A673 (cell line): ENCODE measurements at regions not wholly inside any gene's neighbourhood (a gene's known extent, or its start where the extent isn't known, plus 50 kb on each side); places are given as distances from the start of the nearest gene placed in this dataset.

Experiments
- BruUV-seq: library from RNA; stranded (reverse); fragments of 400-500 nt; replicated peaks from 2 replicates; lab custom pipeline; 2021; lab: Mats Ljungman, UMichigan
- CTCF ChIA-PET: fragments of 300-600 bp; sonication (Branson Sonifier 250); formaldehyde crosslinking; loops from one replicate; lab custom pipeline; 2022; ENCODE audit warnings: antibody characterized with exemption; lab: Charles Lee
- POLR2A ChIA-PET: fragments of 300-600 bp; sonication (Branson Sonifier 250); formaldehyde crosslinking; loops from one replicate; lab custom pipeline; 2022; ENCODE audit warnings: antibody characterized with exemption; ENCODE audit not compliant: low non-redundant PET; lab: Charles Lee
- DNase-seq: peaks from one replicate; pipeline ENCODE4 v3.0.0-alpha.2; 2015; ENCODE audit warnings: low spot score
- H3K27ac ChIP-seq: fragments of 200-600 bp; sonication (generic); 2 replicates; pipeline ENCODE4 v1.5.1; 2016; ENCODE audit warnings: mixed run types, low read depth, mild to moderate bottlenecking, mixed read lengths, antibody characterized with exemption, low read length; ENCODE audit not compliant: poor library complexity, severe bottlenecking
- H3K27me3 ChIP-seq: fragments of 200-600 bp; sonication (generic); replicated peaks from 2 replicates; pipeline ENCODE4 v1.6.1; 2017; ENCODE audit warnings: mixed run types, low read depth, mild to moderate bottlenecking, mixed read lengths, antibody characterized with exemption, low read length; ENCODE audit not compliant: insufficient read depth, poor library complexity
- H3K36me3 ChIP-seq: fragments of 200-600 bp; sonication (generic); 2 replicates; pipeline ENCODE4 v1.6.1; 2016; ENCODE audit warnings: mixed run types, mild to moderate bottlenecking, mixed read lengths, antibody characterized with exemption, low read length; ENCODE audit not compliant: insufficient read depth, poor library complexity, severe bottlenecking
- H3K4me1 ChIP-seq: fragments of 200-600 bp; sonication (generic); 2 replicates; pipeline ENCODE4 v1.6.1; 2017; ENCODE audit warnings: mixed run types, mild to moderate bottlenecking, mixed read lengths, antibody characterized with exemption, low read length; ENCODE audit not compliant: insufficient read depth, poor library complexity, severe bottlenecking
- H3K4me3 ChIP-seq: fragments of 200-600 bp; sonication (generic); 2 replicates; pipeline ENCODE4 v1.5.1; 2016; ENCODE audit warnings: low read depth, mixed run types, mild to moderate bottlenecking, mixed read lengths, low read length; ENCODE audit not compliant: poor library complexity, severe bottlenecking
- H3K9me3 ChIP-seq: fragments of 200-600 bp; sonication (generic); 2 replicates; pipeline ENCODE4 v1.6.1; 2016; ENCODE audit warnings: mixed run types, low read depth, mild to moderate bottlenecking, mixed read lengths, antibody characterized with exemption, low read length; ENCODE audit not compliant: poor library complexity, severe bottlenecking
- EZH2 ChIP-seq: fragments of 200-600 bp; sonication (generic); IDR thresholded peaks from 2 replicates; pipeline ENCODE4 v1.6.1; 2017; ENCODE audit warnings: borderline replicate concordance, low read depth, mild to moderate bottlenecking, mixed read lengths, antibody characterized with exemption, low read length; ENCODE audit not compliant: poor library complexity, severe bottlenecking
- intact Hi-C: fragments of 100-400 bp; cut with micrococcal nuclease; formaldehyde crosslinking; loops from one replicate; pipeline ENCODE4 v1.10.0; 2022; ENCODE audit not compliant: unreplicated experiment
- TF ChIP-seq, protein P1 (sequence below): fragments of 300-800, 200-600 bp; sonication (generic); conservative IDR thresholded peaks from 2 replicates; pipeline ENCODE4 v1.5.1; 2017; ENCODE audit warnings: low read depth, mild to moderate bottlenecking, antibody characterized with exemption, low read length, moderate library complexity, mixed read lengths

DNA sequence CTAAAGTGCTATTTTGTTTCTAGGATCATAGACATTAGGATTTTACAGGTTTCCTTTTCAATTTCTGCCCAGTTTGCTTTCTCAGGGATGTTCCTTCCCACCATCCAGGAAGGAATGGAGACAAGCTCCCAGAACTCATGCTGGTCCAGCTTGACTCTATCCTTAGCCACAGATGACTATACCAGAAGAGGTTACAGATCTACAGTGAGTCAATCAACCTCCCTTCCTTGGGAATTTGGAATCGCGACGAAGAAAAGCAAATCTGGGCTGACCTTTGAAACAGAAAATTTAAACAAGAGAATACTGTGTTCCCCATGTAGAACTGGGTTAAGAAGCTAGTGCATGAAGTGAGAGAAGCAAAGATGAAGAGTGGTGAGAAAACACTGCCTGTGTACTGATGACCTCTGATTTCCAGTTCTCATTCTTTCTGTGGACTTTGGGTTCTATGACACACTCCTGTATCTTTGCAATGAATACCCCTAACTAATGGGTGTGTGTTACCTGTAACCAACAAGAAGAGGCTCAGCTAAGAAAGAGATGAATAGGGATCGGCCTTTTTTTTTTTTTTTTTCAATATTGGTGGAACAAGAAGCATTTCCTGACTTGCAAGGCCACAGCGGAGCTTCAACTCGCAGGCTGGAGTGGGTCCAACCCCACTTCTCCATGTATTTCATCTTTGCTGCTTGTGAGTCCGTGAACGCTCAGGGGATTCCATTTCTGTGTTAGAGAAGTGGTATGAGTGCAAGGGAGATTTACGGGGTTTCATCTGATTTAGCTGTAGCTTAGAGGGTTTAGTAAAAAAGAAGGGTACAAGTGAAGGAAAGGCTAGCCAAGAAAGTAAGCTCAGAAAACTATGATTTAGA is 563.9 kb upstream of the CLINT1 start:
- CTCF ChIA-PET = no interaction called here
- no peak overlapping the region for H3K27ac ChIP-seq
- no peaks in the 10 kb centered on the region for H3K36me3 ChIP-seq
- no peak for TF ChIP-seq EZH2
- TF ChIP-seq, protein P1, sequence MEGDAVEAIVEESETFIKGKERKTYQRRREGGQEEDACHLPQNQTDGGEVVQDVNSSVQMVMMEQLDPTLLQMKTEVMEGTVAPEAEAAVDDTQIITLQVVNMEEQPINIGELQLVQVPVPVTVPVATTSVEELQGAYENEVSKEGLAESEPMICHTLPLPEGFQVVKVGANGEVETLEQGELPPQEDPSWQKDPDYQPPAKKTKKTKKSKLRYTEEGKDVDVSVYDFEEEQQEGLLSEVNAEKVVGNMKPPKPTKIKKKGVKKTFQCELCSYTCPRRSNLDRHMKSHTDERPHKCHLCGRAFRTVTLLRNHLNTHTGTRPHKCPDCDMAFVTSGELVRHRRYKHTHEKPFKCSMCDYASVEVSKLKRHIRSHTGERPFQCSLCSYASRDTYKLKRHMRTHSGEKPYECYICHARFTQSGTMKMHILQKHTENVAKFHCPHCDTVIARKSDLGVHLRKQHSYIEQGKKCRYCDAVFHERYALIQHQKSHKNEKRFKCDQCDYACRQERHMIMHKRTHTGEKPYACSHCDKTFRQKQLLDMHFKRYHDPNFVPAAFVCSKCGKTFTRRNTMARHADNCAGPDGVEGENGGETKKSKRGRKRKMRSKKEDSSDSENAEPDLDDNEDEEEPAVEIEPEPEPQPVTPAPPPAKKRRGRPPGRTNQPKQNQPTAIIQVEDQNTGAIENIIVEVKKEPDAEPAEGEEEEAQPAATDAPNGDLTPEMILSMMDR = no peak
- no peaks in the 10 kb centered on the region for H3K9me3 ChIP-seq
- DNase-seq = no peak
- no peaks in the 10 kb centered on the region for H3K27me3 ChIP-seq
- POLR2A ChIA-PET = no interaction called here
- H3K4me3 ChIP-seq = no peak overlapping the region
- no peaks in the 10 kb centered on the region for H3K4me1 ChIP-seq
- BruUV-seq = no TSS peak
- intact Hi-C loops = no loop called here

DNA sequence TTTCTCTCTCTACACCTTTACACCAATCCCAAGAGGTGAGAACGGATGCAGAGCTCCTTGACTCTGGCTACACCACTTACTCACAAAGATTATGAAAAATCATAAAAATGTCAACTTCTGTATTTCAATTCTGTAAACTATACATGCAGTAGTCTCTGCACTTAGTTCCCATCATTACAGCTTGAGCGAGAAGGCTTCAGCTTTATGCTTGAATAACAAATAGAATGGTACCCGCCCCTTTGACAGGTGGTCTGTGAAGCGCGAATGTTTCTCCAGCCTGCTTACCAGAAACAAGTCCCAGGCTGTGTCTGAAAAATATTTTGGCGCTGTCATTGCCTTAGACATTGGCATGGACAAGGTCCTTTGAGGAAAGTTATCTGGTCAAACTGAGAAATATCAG is 562.4 kb upstream of the CLINT1 start:
- CTCF ChIA-PET = no interaction called here
- Histone ChIP-seq H3K4me1 (no peaks in the 10 kb centered on the region), H3K9me3 (no peaks in the 10 kb centered on the region), H3K27ac (no peak overlapping the region), H3K36me3 (no peaks in the 10 kb centered on the region), H3K4me3 (no peak overlapping the region), H3K27me3 (no peaks in the 10 kb centered on the region)
- no peak for DNase-seq
- POLR2A ChIA-PET = no interaction called here
- intact Hi-C loops = no loop called here
- BruUV-seq = no TSS peak
- TF ChIP-seq, protein P1 = no peak

DNA sequence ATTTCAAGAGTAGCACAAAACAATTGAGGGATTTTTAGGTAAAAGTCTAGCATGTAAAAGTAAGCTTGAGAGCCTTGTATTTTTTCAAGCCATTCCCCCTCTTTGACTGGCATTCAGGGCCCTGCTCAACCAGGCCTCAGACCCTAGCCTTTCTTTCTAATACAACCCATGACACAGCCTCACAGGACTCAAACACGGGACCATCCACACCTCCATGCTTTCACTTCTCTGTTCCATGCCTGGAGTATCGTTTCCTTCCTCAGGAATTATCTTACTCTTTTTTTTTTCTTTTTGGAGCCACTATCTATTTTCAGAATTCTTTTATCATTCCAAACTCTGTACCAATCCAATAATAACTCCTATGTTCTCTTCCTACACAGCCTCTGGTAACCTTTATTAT is 560.2 kb upstream of the CLINT1 start:
- Histone ChIP-seq H3K4me1 (no peaks in the 10 kb centered on the region), H3K4me3 (no peak overlapping the region), H3K36me3 (no peaks in the 10 kb centered on the region), H3K9me3 (no peaks in the 10 kb centered on the region), H3K27me3 (no peaks in the 10 kb centered on the region), H3K27ac (no peak overlapping the region)
- no TSS peak for BruUV-seq
- no peak for DNase-seq
- ChIA-PET POLR2A (no interaction called here), CTCF (no interaction called here)
- intact Hi-C loops = no loop called here
- TF ChIP-seq, protein P1 = no peak
- no peak for TF ChIP-seq EZH2
